ENCODE measurements at regions not wholly inside any gene's neighbourhood (a gene's known extent, or its start where the extent isn't known, plus 50 kb on each side); places are given as distances from the start of the nearest gene placed in this dataset.

DNA sequence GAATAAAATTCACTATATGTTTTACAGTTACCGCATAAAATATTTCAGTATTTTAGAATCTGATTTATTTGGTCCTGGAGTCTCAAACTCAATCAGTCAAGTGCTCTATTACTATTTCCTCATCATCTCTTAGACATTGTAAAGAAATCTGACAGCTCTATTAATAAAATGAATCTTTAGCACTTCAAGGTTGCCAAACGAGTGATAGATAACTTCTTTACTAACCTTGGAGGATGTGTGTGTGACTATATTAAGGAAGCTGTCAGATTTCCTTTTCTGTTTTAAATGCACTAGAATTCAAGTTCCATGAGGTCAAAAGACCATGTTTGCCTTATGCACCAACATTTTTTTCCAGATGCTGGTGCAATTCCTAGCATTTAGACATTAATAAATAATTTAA lies 389.8 kb upstream of the AZI2 start:
- DNase-seq (ENCODE audit: low read depth), result no peak

DNA sequence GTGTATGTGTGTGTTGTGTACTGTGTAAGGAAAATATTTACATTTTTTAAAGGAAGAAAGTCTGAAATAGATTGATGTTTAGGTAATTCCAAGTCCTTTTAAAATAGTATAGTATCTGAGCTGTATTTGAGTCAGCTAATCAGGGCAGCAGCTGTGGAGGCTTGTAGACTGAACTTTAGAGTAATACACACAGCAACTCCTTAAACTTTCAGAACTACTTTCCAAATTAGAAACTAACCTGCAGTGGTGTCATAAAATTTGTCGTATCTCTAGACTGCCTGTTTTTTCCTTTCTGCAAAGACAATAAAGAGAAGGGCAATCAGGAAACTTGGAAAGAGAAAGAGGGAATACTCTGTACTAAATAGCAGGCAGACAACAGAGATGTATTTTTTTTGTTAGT lies 391.0 kb upstream of the AZI2 start:
- no peak for DNase-seq (ENCODE audit: low read depth)

DNA sequence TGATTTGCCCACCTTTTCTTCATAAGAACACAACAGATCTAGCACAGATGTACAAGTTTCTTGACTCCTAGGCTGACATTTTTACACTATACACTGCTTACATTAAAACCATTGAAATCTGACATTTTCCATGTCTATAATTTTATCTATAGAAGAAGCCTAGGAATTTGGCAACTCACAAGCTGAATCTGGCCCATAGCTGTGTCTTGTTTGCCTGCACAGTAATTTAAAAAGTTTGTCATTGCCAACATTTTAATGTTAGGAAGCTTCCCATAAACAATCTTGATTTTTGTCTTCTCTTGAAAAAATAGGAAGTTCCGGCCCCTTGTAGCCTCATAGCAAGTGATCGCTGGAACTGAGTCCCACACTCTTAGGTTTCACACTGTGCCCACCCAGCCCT lies 394.6 kb upstream of the AZI2 start:
- DNase-seq (ENCODE audit: low read depth), result no peak

DNA sequence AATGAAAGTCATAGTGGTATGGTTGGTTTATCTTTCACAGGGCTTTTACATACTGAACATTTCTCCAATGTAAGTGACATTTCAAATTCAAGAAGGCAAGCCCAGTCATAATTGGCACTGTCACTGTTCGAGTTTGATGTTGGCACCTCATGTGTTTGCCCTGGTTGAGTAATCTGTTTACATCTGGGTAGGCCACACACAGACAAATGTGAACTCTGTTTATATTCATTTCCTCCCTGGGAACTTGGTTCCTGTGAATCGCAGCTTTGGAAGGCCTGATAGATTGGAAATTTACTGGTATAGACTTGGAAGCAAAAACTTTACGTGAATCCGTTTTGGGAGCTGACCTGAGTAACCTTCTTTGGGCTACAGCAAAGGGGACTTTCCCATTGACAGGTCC lies 395.2 kb upstream of the AZI2 start:
- DNase-seq (ENCODE audit: low read depth), result no peak

DNA sequence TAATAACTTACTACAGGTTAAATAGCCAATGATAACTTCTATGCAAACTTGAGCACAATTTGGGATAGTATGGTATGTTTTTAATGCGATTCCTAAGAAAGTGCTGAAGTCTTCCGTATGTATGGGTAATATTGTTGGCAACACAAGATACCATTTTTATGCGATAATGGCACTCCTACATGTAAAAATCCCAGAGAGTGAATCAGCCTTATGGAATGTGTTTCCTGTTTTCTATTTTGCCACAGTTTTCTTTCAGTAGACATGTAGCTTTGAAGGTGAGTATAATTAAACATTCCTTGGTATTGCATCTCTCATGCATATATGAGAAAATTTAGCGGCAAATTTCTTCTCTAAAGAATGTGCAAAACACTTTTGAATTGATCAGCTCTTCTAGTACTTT lies 396.8 kb upstream of the AZI2 start:
- no peak for DNase-seq (ENCODE audit: low read depth)

DNA sequence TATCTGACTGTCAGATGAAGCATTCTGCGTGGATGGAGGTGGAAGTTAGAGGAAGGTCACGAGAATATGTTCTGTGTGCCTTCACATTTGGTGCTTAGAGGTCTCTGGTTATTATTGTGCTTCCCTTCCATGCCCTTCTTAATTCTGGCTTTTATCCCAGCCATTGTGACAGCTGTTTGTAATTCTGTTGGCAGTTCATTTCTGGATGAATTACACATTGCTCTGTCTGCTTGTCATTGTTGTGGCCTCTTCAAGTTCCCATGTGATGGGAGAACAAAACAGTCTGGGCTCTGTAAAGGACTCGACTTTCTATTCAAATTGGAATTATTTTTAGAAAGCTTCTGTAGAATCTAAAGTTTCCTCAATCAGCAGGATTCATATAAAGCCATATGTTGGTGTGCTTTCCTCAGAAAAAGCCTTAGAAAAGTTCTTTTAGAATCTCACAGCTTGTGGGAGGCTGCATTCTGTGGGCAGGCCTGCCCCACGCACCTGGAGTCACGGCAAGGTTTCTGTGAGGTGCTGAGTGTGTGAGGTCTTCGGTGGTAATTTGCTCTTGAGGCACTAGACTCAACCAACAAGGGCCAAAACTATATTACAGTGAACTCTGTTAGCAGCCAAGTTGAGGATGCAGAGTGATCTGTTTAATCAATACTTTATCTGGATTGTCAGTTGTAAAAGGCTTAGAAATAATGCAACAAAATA lies 397.4 kb upstream of the AZI2 start:
- DNase-seq (ENCODE audit: low read depth), result no peak

DNA sequence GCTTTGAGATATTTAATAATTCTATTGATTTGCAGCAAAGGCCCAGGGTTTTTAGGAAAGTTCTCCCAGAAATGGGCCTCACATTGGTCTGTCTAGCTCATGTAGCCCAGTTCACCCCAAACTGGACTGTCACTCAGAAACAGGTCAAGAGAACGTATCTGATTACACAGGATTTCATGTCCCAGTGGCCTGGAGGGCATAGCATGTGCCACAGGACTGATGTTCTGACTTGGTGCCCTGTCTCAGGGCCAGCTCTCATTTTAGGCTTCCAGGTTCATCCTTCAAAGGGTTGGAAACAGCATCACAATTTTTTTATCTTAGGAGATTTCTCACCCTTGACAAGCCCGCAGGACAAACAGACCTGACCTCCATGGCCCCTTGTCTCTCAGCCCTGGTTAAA lies 398.4 kb upstream of the AZI2 start:
- DNase-seq (ENCODE audit: low read depth), result no peak

DNA sequence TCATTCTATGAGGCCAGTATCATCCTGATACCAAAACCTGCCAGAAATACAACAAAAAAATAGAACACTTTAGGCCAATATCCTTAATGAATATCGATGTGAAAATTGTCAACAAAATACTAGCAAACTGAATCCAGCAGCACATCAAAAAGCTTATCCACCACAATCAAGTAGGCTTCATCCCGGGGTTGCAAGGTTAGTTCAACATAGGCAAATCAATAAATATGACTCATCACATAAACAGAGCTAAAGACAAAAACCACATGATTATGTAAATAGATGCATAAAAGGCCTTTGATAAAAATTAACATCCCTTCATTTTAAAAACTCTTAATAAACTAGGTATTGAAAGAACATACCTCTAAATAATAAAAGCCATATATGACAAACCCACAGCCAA lies 403.2 kb upstream of the AZI2 start:
- DNase-seq (ENCODE audit: low read depth), result no peak

DNA sequence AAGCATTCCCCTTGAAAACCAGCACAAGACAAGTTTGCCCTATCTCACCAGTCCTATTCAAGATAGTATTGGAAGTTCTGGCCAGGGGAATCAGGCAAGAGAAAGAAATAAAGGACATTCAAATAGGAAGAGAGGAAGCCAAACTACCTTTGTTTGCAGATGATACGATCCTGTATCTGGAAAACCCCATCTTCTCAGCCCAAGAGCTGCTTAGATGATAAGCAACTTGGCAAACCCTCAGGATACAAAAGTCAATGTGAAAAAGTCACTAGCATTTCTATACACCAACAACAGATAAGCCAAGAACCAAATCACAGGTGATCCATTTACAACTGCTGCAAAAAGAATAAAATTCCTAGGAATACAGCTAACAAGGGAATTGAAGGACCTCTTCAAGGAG lies 403.7 kb upstream of the AZI2 start:
- DNase-seq (ENCODE audit: low read depth), result no peak

DNA sequence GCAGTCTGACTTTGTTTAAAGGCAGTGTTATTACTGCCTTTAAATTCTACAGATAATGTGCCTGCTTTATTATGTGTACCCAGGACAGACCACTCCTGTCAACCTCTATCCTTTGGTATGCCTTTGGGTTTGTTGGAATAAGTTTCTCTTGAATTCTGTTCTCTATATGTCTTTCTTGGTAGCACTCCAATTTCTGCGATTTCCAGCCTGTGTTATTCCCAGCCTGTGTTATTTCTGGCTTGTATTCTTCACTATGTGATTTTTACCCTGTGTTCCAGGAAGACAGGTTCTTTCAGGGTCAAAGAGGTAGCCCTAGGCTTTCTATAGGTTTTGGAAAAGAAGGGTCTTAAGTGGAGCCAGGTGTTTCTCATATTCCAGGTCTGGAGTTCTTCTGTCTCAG lies 407.4 kb upstream of the AZI2 start:
- no peak for DNase-seq (ENCODE audit: low read depth)

DNA sequence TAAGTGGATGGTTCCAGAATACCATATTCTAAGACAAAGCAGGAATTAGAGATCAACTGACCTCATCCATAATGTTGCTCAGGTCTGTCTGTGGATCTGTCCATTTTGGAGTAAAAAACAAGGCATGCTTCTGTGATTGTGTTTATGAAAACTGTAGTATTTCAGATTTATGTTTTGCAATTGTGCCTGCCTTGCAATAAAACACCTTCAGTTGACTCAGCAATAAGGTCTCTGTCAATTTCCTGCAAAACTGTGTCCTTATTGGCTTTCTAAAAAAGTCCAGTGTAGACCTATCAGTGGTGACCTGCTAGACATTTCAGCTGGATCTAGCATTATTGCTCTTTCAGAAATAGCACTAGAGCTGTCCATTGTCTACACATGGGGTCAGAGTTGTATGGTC lies 409.5 kb upstream of the AZI2 start:
- no peak for DNase-seq (ENCODE audit: low read depth)

DNA sequence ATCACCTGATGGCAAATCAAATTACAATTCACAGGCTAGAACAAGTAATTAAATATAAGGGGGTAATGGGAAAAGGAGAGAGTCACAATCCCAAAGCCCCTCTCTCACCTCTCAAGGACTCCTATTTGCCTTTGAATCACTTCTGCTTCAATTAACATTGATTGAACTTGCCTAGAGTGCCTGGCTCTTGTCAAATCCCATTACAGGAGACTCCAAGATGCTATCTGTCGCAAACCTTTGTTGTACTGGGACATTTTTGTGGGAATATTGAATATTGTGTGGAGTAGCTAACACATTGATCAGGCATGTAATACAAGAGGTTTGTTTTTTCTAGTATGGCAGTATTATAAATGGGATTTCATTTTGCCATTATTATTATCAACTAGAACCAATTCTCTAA lies 412.8 kb upstream of the AZI2 start:
- no peak for DNase-seq (ENCODE audit: low read depth)

DNA sequence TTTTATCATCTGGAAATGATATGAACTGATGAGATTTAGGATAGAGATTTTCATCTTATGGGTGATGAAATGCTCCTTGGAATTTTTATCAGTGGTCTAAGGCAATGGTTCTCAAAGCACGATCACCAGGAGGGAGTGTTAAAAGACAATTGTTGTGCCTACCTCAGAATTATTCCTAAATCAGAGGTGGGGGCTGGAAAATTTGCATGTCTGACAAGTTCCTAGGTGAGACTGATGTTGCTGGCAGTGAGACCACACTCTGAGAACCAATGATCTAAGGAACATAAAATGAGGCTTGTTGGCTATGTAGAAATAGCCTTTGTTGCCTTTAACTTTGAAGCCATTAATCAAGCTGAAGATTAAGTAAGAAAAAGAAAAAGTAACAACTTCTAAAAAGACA lies 416.6 kb upstream of the AZI2 start:
- DNase-seq (ENCODE audit: low read depth), result no peak

DNA sequence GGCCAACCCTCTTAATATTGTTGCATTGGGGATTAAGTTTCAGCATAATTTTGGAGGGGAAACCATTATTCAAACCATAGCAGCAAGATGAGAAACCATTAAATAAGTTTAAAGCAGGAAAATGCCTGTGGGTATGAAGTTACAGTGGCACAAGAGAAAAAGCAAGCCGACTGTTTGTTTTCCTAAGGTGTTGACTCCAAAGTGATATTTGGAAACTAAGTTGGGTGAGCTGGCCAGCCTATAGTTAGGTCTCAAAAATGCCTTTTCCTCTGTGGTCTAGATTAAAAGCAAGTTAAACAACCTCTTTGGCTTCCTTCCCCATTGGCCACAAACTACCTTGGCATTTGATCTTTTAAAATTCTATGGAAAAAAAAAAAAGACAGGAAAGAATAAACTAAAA lies 419.8 kb upstream of the AZI2 start:
- DNase-seq (ENCODE audit: low read depth), result no peak

DNA sequence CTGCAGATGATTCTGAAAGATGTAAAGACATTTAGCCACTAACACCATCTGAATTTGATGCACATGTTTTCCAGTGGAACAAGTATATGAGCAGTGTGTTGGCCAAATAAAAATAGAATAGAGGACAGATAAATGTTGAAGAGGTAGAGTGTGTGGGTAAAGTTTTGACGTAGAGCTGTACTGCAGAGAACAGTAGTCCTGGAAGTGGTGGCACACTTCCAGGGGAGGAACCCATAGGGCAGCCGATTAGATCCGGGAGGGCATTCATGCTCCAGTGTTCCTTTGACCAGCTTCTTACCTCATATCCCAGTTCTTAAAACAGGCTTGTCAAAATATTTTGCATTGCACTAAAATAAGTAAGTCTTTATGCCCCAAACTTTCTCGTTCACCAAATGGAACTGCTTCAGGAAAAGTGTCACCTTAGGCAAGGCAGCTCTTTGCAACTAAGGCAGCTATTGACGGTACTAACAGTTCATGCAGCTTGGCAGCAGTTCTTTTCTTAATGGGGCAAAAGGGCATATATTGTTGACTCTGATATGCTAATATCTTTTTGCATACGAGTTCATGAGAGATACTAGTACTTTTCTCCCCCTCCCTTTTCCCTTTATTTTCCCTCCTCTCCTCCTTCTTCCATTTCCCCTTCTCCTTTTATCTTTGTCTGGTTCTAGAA lies 429.3 kb upstream of the AZI2 start:
- no peak for DNase-seq (ENCODE audit: low read depth)

DNA sequence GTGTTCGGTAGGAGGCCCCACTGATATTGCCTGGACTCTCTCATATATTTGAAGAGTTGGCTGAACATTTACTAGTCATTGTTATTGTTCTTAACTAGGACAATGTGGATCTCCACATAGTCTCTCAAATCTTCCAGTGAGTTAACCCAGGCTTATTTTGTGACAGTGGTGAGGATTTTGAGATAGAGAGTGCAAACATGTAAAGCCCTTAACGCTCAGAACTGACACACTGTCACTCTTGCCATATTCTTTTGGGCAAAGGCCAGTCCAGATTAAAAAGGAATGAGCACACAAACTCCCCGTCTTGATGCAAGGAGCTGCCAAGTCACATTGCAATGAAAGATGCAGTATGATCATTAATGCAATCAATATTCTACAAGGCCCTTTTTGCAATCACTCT lies 431.9 kb upstream of the AZI2 start:
- DNase-seq (ENCODE audit: low read depth), result no peak

DNA sequence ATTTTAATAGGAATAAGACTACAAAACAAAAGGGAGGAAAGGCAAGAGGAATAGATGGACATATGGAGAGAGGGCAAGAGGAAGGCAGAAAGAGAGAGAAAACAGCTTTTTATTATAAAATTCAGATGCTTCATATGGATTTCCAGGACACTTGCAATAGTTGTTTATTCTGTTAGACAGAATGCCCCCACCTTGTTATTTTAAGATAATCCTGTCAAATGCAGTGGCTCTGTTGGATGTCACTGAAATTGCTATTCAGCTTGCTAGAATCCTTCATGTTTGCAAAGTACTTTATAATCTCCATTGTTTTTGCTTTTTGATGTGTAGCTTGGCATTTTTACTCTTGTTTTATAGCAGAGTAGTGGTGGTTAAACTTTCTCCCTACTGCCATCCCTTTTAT lies 432.4 kb upstream of the AZI2 start:
- no peak for DNase-seq (ENCODE audit: low read depth)

DNA sequence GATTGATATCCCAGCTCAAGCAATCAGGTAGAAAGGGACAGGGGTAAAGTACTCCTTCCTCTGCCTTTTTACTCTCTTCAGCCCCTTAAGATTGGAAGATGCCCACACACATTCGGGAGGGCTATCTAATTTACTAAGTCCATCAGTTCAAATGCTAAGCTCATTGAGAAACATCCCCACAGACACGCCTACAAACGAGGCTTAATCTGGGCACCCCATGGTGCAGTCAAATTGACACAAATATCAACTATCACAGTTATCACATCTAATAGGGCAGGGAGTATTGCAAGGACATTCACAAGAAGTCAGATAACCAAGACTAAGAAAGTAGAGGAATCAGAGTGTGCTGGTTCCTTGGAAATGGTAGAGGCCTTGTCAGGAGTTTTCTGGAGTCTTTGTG lies 437.8 kb upstream of the AZI2 start:
- no peak for DNase-seq (ENCODE audit: low read depth)

DNA sequence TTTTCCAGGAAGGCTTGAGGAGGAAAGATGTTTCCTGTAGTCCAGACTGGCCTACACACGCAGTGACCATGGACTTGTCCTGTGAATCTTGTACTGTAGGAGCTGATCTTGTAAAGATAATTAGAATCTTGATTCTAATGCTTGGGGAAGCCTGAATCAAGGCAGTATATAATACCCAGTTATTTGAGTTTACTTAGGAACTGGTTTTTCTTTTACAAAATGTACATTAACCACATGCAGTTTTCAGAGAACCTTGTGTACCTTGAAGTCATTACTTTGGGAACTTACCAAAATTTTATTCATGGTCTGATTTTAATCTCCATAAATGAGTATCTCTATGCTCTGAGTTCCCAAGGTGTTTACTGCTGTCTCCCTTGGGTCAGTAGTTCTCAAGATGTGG lies 439.9 kb upstream of the AZI2 start:
- no peak for DNase-seq (ENCODE audit: low read depth)

DNA sequence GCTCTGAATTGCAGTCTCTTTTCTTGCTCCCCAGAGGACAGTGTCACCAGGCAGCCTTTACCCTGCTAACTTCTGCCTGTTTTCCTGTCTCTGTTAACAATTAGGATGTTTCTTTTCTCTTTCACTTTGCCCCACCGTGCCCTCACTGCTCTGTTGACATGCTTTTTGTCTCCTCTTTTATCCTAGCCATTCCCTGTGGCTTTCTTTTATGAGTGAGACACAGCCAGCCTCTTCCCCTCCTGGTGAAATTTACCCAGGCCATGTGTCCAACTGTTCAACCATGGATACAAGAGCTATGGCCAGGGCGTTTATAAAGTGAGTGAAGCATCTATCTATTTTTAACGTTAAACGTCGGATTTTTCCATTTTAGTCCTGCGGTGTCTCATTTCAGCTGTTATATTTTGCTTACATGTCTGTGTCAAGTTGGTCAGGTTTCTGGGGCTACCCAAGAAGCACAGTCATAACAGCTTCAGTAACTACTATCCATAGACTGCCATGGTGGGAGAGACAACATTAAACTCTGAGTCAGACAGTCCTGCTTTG lies 443.2 kb upstream of the AZI2 start:
- peak; percentile 25 for DNase-seq (ENCODE audit: low read depth)

DNA sequence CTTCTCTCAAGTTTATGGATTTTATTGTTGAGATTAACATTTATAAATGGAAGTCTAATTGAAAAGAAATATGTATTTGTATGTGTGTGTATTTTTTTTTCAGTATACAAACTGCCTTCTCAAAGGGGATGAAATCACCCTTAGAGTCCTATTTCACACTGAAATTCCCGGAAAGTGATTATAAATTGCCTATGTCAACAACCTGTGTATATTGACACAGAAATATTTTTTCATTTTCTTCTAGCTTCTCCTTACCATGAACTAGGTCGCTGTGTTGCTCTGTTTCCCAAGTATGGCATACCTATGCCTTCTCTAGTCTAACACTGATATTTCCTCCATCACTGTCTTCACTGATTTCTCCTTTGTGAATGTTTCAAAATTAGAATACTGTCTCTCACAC lies 444.0 kb upstream of the AZI2 start:
- no peak for DNase-seq (ENCODE audit: low read depth)

DNA sequence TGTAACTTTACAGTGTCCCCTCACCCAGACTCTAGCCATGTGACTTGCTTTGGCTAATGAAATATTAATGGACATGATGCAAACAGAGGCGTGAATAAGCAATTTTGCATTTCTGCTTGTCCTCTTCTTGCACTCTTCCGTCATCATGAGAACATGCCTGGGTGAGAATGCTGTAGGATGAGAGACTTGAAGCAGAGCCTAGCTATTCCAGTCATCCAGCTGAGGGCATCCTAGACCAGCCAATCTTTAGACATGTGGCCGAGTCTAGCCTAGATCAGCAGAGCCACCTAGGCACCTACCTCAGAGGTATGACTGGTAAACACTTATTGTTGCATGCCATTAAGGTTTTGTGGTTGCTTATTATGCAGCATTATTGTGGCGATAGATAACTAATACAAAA lies 450.5 kb upstream of the AZI2 start:
- no peak for DNase-seq (ENCODE audit: low read depth)

DNA sequence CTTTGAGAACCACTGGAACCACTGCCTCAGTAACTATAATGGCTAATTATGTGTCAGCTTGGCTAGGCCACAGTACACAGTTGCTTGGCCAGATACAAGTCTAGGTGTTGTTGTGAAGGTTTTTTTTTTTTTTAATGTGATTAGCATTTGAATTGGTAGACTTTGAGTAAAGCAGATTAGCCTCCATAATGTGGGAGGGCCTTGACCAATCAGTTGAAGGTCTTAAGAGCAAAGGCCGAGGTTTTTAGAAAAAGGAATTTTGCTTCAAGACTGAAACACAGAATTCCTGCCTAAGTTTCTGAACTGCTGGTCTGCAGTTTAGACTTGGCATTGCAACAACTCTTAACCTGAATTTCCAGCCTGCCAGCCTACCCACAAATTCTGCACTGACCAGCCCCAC lies 451.6 kb upstream of the AZI2 start:
- DNase-seq (ENCODE audit: low read depth), result no peak

DNA sequence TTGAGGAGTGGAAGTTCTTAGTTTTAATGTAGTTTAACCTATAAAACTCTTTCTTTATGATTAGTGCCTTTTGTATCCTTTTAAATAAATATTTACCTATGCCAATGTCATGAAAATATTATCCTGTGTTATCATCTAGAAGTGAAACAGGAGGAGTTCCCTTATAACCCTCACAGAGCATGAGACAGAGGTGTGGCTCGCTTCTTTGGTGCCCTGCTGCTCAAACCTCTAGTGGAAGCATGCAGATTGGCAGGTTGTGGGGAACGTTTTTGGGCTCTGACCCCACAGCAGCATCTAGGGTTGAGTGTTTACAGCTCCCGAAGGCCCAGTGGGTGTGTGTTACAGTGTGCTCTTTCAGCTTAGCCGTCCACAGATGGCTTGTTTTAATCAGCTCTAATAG lies 459.4 kb upstream of the AZI2 start:
- DNase-seq (ENCODE audit: low read depth), result no peak

Measured in stromal cell of bone marrow (primary cell).